Islet precursor cell (in vitro differentiated cells): ENCODE measurements at regions not wholly inside any gene's neighbourhood (a gene's known extent, or its start where the extent isn't known, plus 50 kb on each side); places are given as distances from the start of the nearest gene placed in this dataset.
"Not testable (repeated sequence)": the region's sequence is repeated elsewhere in the genome, so short reads cannot be mapped to it uniquely, and the experiment has no call there.

Experiments used
- DNase-seq: peaks from one replicate; pipeline ENCODE4 v3.0.0-alpha.2; 2018

DNA sequence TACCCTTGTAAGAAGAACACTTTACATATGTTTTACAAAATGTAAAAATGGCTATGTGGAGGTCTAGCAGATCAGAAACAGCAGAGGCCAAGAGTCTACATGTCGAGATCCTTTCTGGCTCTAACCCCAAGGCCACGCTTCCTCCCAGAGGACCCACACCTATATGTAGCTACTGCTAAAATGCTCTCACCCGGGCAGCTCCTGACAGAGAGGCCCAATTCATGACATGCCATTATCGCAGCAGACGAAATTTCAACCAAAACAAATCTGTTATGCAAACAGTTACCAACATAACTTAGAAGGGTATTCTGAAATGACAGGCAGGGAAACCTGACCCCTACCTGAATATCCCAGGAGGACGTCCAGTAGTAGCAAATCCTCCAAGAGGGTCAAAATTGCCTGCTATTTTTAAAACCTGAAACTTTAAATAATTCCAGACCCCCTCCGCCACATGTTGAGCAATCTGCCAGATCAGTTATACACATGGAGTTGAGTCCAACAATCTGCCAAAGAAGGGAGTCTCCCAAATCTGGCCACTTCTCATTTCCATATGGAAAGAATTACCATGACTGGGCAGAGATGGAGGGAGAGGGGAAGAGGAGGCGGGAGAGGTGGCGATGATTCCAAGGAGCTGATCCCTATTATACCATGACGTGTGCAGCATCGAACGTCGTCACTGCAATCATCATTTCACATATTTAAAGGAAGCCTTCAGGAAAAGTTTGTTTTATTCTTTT, 192.9 kb upstream of the TBL1X start:
- DNase-seq, result no peak

DNA sequence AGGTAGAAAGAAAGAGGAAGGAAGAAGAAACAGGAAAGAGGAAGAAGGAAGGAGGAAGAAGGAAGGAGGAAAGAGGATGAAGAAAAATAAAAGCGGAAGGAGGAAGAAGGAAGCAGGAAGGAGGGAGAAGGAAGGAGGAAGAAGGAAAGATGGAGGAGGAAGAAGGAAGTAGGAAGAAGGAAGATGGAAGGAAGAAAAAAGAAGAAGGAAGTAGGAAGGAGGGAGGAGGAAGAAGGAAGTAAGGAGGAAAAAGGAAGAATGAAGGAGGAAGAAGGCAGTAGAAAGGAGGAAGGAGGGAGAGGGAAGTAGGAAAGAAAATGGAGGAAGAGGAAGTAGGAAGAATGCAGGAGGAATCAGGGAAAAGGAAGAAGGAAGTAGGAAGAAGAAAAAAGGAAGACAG, 191.1 kb upstream of the TBL1X start:
- no peak for DNase-seq

DNA sequence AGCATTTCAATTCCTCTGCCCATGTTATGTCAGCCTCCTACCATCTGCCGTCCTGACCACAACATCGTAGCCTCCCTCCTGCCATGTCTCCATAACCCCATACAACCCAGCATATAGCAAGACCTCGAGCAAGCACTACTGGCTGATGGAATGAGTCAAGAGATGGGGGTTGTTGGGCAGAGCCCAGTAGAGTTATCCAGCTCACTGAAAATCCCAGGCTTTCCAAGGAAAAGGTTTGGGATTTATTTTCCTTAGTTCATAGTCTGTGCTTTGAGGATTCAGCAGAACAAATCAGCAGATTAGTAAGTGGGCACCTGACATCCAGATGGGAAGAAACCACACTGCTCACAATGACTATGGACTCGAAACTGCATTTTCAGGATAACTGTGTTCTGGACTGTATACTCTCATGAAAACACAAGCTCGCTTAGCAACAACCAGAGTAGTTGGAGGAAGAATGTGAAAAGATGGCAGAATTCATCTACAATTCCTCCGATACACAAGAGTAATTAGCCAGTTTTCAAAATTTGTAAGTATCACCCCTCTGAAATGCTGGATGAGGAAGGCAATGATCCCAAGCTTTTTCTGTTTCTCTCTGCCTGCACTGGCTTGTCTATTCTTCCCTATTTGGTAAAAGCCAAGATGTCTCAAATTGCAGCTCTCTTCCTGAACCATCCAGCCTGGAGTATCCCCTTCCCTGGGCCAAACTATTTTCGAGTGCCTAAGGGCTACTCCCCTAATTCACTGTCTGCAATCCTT, 186.2 kb upstream of the TBL1X start:
- no peak for DNase-seq

DNA sequence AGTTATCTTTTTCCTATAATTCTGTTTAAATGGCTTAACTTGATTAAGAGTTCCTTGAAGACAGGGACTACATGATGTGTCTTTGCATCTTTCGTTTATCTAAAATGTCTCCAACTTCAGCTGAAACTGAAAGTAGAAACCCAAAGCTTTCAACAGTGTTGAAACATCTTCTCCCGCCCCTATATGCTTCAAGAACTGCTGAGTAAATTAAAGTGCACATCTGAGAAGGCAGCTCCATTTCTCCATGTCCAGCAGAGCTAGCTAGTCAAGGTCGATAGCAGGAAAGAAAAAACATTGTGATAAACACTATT, 185.7 kb upstream of the TBL1X start:
- DNase-seq, result no peak

DNA sequence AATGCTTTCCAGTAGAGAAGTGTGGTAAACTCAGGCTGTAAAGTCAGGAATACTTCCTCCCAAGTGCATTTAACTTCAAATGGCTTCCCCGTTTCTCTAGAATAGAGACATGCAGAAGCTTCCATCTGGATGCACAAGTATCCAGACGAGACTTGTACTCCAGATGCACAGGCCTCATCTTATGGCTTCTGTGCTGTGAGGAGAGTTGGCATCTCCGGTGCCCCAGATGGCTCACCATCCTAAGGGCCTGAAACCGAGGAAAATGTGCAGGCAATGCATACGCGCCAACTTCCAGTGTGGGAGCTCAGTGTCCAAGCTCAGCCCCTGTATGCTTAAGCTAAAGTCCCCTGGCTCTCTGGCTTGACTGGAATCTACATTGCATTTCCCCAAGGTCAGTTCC, 184.0 kb upstream of the TBL1X start:
- no peak for DNase-seq

DNA sequence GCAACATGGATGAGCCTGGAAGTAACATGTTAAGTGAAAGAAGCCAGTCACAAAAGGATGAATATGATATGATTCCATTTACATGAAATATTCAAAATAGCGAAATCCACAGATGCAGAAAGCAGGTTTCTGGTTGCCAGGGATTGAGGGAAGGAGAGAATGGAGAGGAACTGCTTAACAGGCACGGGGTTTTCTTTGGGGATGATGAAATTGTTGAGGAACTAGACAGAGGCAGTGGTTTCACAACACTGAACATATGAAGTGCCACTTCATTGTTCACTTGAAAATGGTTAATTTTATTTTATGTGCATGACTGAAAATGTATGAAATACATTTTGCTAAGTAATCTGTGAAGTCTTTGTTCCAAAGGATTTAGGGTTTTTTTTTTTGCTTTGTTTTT, 182.5 kb upstream of the TBL1X start:
- no peak for DNase-seq

DNA sequence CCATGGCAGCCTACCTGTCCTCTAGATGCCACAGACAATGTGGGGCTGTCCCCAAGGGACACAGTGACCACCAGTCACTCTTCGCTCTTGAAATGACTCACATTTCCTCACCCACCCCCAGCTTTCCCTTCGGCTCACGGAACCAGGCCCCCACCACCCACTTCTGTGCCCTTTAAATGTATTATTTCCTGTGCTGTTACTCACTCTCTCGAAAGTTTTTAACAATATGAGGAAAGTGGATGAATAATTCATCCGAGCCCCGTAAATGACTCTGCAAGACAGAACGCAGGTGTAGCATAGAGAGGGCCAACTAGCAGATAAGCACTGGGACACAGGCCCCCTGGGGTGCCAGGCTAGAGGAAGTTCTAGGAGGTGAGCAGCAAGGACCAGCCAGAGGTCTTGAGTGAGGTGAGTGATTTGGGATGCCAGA, 179.5 kb upstream of the TBL1X start:
- no peak for DNase-seq

DNA sequence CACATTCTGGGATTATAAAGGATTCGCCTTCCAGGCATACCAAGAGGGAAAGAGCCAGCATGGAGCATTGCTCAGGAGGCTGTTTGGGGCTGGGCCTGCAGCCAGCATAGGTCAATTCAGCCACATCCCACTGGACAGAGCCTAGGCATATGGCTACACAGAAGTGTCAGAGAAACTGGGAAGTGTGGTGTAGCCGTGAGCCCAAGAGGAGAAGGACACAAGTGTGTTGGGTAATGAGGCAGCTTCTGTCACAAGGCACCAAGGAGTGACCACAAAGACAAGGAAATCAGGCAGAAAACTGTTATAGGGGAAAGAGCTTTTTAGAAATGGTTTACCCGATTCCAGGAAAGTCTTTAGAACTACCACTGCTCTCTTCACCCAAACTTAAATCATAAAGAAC, 178.6 kb upstream of the TBL1X start:
- DNase-seq, result no peak

DNA sequence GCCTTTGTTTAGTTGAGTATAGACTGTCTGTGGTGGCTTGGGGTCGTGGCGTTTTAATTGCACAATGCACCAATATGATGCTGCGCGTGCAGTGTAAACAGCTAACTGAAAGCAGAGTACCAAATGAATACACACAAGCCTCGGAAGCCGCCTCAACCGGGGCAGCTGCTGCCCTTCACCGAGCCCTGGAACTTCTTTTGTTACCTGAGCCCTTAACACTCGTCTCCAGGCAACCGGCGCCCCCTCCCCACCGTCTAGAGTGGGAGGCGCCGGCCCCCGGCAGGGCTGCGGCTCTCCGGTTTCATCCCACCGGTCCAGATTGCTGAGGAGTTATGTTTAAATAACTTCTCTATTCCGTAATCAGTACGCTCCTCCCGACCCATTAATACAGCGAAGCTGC, 173.2 kb upstream of the TBL1X start:
- peak; percentile 57 for DNase-seq

DNA sequence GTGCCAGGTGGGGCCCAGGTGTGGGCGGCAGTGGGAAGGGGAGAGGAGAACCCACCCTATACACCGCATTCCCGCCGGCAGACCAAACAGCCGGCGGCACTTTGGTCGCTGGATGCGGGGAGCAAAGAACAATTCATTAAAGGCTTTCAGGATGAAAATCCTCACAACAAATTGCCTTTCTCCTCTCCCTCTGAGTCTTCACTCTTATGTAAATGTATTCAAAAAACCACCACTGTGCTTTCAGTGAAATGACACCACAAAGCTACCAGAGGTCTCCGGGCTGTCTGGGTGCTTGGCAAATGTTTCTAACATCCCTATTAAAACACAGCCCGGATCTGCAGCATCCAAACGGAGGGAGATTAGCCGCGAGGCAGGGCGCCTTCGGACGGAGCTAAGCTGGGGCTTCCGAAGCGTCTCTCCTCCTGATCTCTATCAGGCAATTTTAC, 171.8 kb upstream of the TBL1X start:
- DNase-seq, result no peak

DNA sequence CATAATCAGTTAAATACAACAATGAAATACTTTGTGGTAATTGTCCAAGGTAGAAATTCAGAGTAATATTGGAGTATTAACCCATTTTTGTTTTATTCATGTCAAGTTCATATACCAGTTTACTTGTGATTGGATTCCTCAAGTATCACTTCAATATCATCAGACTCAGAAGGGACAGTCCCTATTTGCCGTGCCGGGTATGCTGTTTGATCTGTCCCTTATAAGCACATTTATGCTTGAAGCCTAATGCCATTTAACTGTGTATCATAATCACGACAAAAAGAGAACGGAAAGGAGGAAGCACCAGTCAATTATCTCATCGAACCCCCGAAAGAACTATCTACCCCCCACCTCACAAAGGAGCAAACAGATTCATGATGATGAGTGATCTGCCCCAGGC, 171.0 kb upstream of the TBL1X start:
- DNase-seq, result no peak

DNA sequence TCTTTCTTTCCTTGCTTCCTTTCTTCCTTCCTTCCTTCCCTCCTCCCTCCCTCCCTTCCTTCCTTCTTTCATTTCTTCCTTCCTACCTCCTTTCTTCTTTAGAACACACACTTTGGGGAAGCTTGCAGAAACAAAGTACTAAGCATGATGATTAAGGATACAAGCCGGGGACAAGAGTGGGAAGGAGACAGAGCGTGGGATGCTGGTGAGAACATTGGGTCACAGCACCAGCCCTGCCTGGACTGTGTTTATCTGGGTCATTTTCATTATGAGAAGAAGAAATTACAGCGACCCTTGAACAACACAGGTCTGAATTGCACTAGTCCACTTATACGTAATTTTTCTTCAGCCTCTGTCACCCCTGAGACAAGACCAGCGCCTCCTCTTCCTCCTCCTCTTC, 169.3 kb upstream of the TBL1X start:
- no peak for DNase-seq

DNA sequence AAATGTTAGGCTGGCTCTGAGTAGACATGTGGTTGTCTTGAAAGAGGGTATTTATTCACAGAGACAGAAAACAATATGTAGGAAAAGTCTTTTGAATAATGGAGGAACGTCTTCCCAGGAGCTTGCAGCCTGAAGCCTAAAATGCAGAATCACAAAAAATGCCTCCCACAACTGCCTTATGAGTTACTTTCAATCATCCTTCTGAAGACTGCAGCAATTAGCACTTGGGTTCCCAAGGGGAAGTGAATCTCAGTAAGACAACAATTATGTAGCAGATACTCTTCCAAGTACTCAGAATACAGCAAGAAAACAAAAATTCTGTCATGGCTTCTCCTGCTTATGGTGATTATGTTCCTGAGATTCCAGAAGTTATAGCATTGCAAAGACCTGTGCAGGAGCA, 166.6 kb upstream of the TBL1X start:
- no peak for DNase-seq

DNA sequence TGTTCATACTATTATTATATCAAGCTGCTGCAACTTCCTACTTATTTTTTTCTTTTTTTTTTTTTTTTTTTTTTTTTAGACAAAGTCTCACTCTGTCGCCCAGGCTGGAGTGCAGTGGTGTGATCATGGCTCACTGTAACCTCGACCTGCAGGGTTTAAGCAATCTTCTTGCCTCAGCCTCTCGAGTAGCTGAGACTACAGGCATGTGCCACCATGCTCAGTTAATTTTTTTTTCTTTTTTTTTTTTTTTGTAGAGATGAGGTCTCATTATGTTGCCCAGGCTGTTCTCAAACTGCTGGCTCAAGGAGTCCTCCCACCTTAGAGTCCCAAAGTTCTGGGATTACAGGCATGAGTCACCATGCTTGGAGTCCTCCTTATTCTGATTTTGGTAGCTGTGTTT, 165.2 kb upstream of the TBL1X start:
- not testable (repeated sequence) for DNase-seq

DNA sequence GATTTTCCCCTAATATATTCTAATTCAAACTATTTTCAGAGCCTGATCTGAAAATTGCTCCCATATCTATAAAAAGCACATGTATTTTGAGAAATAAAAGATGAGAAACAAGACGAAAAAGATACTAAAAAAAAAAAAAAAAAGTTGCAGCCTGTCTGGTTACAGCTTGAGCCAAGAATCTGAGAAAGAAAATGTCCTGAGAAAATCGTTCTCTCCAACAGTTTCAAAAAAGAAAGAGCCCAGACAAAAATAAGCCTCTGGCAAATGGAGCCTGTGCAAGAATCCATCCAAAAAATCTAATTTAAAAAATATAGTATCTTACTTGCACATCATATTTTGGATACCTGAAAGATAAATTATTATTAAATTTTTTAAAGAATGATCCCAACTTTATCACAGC, 163.0 kb upstream of the TBL1X start:
- DNase-seq, result no peak

DNA sequence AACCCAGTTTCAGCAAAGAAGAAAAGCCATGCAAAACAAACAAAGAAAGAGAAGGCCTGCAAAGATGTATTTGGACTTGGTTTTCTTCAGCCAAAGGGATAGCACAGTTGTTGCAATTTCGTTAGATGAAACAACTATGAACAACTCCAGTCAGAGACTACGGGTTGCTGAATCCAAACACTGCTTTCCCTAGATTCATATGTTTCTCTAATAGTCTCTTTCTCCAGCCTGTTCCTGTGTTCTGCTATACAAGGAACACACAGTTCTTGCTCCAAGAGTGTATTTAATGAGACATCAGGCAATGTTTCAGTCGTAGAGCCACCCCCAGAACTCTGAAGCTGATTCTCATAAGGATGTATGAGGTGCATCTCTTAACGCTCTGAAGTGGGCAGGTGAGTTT, 162.5 kb upstream of the TBL1X start:
- DNase-seq, result no peak

DNA sequence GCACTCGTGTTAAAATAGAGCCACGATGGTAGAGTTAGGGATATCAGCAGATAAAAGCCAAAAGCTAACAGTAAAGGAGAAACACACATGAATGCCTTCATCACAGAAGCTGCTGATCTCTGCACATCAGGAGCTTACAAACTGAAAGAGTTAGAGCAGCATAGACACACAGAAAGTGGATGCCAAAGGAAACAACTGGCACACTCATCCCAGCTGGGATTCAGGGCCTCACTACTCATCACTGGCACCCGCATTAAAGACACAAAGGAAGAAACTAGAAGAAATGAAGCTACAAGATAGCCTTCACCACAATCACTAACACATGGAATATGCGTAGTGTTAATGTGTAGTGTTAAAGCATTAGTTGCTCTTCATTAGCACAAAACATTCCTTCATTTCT, 156.4 kb upstream of the TBL1X start:
- no peak for DNase-seq

DNA sequence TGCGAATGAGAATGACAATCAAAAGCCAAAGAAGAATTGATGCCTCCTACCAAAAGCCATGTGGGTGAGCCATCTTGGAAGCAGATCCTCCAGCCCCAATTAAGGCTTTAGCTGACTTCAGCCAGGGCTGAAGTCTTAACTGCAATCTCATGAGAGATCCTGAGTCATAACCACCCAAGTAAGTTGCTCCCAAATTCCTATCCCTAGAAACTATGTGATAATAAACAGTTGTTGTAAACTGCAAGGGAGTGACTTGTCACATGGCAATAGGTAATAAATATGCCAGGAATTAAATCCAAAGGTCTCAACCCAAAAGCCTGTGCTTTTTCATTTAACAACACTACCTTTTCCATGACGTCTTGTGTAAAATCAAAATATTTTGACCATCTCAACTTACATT, 154.2 kb upstream of the TBL1X start:
- DNase-seq, result no peak

DNA sequence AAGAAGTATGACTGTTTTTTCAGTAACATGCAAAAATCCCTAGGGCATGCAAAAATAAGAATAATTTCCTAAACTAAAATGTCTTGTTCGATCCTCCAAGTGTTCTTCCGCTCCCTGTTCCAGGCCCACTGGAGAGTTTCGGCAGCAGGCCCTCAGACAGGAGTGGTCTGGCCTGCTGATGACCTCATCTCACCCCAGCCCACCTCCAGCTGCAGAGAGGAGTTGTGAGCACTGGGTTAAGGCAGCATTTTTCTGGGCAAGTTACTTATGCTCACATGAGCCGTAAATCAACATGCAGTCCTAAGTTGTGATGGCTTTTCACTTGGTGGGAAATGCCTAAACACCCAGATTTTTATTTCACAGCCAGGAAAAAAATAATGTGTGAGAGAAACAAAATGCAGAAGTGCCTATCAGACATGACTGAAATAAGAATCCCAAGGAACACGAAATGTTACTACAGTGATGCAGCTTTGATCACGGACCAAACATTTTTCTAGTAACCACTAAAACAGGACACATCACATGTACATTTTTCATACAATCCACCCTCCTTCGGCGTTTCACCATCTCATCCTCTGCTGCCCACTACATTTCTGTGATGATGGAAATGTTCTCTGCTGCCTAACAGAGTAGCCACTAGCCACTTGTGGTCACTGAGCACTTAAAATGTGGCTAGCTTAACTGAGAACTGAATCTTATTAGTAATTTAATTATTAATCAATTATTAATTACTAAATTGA, 153.3 kb upstream of the TBL1X start:
- DNase-seq, result peak; percentile 68

DNA sequence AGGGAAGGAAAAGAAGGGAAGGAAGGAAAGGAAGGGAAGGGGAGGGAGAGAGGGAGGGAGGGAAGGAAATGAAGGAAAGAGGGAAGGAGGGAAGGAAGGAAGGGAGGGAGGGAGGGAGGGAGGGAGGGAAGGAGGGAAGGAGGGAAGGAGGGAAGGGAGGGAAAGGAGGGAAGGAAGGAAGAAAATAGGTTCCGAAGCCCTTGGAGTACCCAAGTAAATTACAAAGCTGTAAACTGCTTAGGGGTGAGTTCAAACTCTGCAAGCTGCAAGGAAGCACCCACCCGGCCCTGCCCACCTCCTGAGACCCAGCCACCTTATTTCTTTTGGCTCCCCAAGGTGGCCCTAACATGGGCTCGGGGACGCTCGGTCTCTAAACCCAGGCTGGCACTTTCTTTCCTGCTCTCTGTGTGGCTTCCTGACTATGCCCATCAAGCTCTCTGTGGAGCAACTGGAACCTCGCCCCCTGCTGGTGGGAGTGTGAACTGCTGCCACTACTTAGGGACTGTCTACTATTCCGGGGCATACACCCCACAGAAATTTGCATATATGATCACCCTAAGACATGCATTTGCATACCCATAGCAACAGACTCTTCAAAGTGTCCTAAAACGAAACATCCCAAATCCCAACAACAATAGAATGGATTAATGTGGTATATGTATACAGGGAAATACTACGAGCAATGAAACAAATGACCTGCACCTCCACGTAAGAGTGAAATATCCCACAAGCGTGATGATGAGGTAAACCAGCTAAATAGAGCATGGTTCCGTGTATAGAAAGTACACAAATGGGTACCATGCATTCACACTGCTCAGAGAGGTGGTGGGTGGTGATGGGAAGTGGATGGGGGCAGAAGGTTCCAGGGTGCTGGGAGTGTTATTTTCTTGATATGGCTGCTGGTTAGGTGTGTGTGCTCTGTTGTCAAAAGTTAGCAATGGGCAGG, 151.7 kb upstream of the TBL1X start:
- DNase-seq, result no peak

DNA sequence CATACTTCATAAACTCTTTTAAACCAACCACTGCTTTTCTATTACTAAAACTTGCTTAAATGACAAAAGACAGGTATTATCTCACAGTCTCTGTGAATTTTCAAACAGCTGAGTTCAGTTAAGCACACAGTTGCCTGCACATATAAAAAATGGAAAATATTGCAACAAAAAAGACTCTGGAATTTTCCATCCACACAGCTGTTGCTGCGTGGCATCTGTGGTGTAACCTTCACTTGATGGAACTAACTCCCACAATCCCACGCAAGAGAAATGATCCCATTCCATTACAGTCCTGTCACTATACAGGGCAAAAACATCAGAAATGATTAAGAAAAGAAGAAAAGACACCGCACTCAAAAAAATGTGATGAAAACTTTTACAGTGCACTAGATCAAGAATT, 149.8 kb upstream of the TBL1X start:
- no peak for DNase-seq

DNA sequence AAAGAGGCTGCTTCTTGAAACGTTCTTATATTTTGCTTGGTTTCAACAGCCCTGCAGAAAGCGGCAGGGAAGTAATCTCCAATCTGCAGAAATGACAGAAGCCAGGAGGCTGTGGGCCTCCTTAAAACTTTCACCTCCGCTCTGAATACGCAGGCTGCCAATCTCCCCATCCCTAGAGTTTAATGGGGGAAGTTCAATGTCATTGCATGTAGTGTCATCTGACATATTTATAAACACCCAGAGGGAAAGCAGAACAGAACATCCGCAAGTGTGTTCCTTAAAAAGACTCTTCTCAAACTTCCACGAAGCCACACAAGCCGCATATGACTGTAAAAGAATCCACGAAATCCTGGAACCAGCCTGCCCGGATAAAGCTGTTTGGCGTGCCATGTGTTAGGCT, 148.8 kb upstream of the TBL1X start:
- no peak for DNase-seq

DNA sequence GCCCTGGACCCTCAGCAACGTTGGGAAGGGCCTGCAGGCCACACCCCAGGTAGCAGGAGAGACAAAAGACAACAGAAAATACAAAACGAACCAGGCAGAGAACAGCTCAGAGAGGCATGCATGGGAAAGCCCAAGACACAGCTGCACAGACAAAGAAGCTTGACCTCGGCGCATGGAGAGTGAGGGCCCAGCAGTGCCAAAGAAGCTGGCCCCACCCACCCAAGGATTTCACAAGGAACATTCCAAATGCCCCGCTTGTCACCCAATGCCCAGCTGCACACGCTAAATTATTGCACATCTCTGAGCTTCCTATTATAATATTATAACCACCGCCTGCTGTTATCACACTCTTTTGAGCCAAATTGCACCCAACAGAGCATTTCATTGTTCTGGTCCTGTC, 147.7 kb upstream of the TBL1X start:
- DNase-seq, result no peak
